ENCODE measurements at regions not wholly inside any gene's neighbourhood (a gene's known extent, or its start where the extent isn't known, plus 50 kb on each side); places are given as distances from the start of the nearest gene placed in this dataset.

- Histone ChIP-seq H2AK5ac (ENCODE audit: insufficient read length, low read length) (no peak overlapping the region), H3K4ac (ENCODE audit: low read depth, low read length) (no peak overlapping the region), H3T11ph (ENCODE audit: low read length) (no peak overlapping the region), H2BK15ac (ENCODE audit: low read depth, low read length) (no peak overlapping the region), H2BK20ac (ENCODE audit: low read depth, low read length, poor library complexity, severe bottlenecking) (no peak overlapping the region), H2BK12ac (ENCODE audit: insufficient read length, low read depth, low read length) (no peak overlapping the region), H4K5ac (ENCODE audit: insufficient read length, low read depth, low read length) (no peak overlapping the region), H3K27ac (ENCODE audit: insufficient read length, low read depth, low read length) (no peak overlapping the region), H2AFZ (ENCODE audit: low read length) (no peak overlapping the region), H2BK120ac (ENCODE audit: low read depth, low read length, poor library complexity, severe bottlenecking) (no peak overlapping the region), H4K8ac (replicated peaks; ENCODE audit: insufficient read length, low read depth, low read length) (no peak overlapping the region), H3K4me1 (ENCODE audit: insufficient read depth, low read length) (no peaks in the 10 kb centered on the region), H4K91ac (ENCODE audit: insufficient read length, low read depth, low read length) (no peak overlapping the region), H3K9me3 (ENCODE audit: control insufficient read depth, low read depth, low read length) (no peaks in the 10 kb centered on the region), H3K23me2 (ENCODE audit: insufficient read length, low read depth, low read length, poor library complexity, severe bottlenecking) (no peaks in the 10 kb centered on the region), H3K79me2 (ENCODE audit: insufficient read depth, low read length) (no peaks in the 10 kb centered on the region), H4K20me1 (ENCODE audit: control insufficient read depth, insufficient read depth, insufficient read length) (no peaks in the 10 kb centered on the region), H3K23ac (ENCODE audit: insufficient read length, low read depth, low read length) (no peak overlapping the region), H3K27me3 (ENCODE audit: insufficient read depth, low read length) (no peaks in the 10 kb centered on the region), H3K4me2 (ENCODE audit: insufficient read depth, insufficient read length, low read length) (no peak overlapping the region), H3K9ac (ENCODE audit: extremely low read depth, insufficient read length, low read length) (no peak overlapping the region), H3K56ac (ENCODE audit: insufficient read length, low read depth, low read length) (no peak overlapping the region), H3K79me1 (ENCODE audit: insufficient read depth, low read depth, low read length, poor library complexity, severe bottlenecking) (no peaks in the 10 kb centered on the region), H3K18ac (ENCODE audit: insufficient read length, low read depth, low read length) (no peak overlapping the region), H2BK5ac (ENCODE audit: insufficient read length, low read length) (no peak overlapping the region), H3K14ac (ENCODE audit: insufficient read depth, low read length) (no peak overlapping the region)
- TF ChIP-seq, protein P1, sequence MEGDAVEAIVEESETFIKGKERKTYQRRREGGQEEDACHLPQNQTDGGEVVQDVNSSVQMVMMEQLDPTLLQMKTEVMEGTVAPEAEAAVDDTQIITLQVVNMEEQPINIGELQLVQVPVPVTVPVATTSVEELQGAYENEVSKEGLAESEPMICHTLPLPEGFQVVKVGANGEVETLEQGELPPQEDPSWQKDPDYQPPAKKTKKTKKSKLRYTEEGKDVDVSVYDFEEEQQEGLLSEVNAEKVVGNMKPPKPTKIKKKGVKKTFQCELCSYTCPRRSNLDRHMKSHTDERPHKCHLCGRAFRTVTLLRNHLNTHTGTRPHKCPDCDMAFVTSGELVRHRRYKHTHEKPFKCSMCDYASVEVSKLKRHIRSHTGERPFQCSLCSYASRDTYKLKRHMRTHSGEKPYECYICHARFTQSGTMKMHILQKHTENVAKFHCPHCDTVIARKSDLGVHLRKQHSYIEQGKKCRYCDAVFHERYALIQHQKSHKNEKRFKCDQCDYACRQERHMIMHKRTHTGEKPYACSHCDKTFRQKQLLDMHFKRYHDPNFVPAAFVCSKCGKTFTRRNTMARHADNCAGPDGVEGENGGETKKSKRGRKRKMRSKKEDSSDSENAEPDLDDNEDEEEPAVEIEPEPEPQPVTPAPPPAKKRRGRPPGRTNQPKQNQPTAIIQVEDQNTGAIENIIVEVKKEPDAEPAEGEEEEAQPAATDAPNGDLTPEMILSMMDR (conservative IDR thresholded peaks at IDR 0.05), result no peak
- DNase-seq, result no peak
- H3K4me3 Mint-ChIP-seq, result no peak overlapping the region
- no CpG with 5 or more reads among the region's 2 CpGs for WGBS (ENCODE audit: extremely low coverage, insufficient read length, low lambda C conversion rate)
- H3K27me3 Mint-ChIP-seq (ENCODE audit: low read depth), result peaks cover 2% of the 10 kb centered on the region; the same call in 1 of the 2 replicates
- no peak overlapping the region for H3K27ac Mint-ChIP-seq
- H3K4me1 Mint-ChIP-seq, result no peaks in the 10 kb centered on the region; a peak in 1 of 4 replicates
- H3K36me3 Mint-ChIP-seq (ENCODE audit: insufficient read depth in 1 of 3, low read depth in 3 of 3), result no peaks in the 10 kb centered on the region
- no peaks in the 10 kb centered on the region for H3K9me3 Mint-ChIP-seq
Observed at GRCh38 chr2:57509189-57509588, 537.4 kb upstream of the VRK2 start.

Data from H9 (cell line).